HEK293 (cell line): ENCODE measurements at regions not wholly inside any gene's neighbourhood (a gene's known extent, or its start where the extent isn't known, plus 50 kb on each side); places are given as distances from the start of the nearest gene placed in this dataset.
"Not testable (repeated sequence)": the region's sequence is repeated elsewhere in the genome, so short reads cannot be mapped to it uniquely, and the experiment has no call there.

ENCODE experiments used
- CTCF ChIA-PET: fragments of 350-600 bp; formaldehyde crosslinking; extraction: SDS; loops from one replicate; lab custom pipeline; 2021; ENCODE audit warnings: antibody characterized with exemption; lab: Yijun Ruan, JAX
- POLR2A ChIA-PET: fragments of 300-600 bp; formaldehyde crosslinking; extraction: SDS; loops from one replicate; lab custom pipeline; 2020; ENCODE audit warnings: antibody characterized with exemption, inconsistent platforms; lab: Yijun Ruan, JAX
- H3K27ac ChIP-seq: fragments of 200-500 bp; sonication (Bioruptor generic); 2 replicates; pipeline ENCODE4 v1.5.1; 2014; ENCODE audit warnings: low read depth, low read length, control low read depth, inconsistent platforms; ENCODE audit errors: extremely low read depth
- H3K36me3 ChIP-seq, 2 experiments: fragments of 200-500 bp in 1 of 2; sonication (Bioruptor generic) in 1 of 2; 1 replicate in 1 of 2; 2 replicates in 1 of 2; pipeline ENCODE4 v1.5.1; 2014 to 2017; ENCODE audit warnings: inconsistent platforms in 2 of 2, low read length in 2 of 2; ENCODE audit not compliant: control insufficient read depth in 2 of 2, insufficient read depth in 1 of 2
- H3K4me1 ChIP-seq: fragments of 200-500 bp; sonication (Bioruptor generic); 2 replicates; pipeline ENCODE4 v1.5.1; 2014; ENCODE audit warnings: mild to moderate bottlenecking, low read length, inconsistent platforms; ENCODE audit not compliant: control insufficient read depth, insufficient read depth
- H3K4me3 ChIP-seq: 2 replicates; pipeline ENCODE4 v1.5.1; 2011; ENCODE audit warnings: low read depth, mild to moderate bottlenecking, control low read depth, low read length, moderate library complexity
- H3K9me3 ChIP-seq: fragments of 200-500 bp; sonication (Bioruptor generic); 2 replicates; pipeline ENCODE4 v1.5.1; 2014; ENCODE audit warnings: low read depth, low read length, inconsistent platforms; ENCODE audit not compliant: control insufficient read depth, insufficient read depth
- ATF2 ChIP-seq: fragments of 450-650 bp; formaldehyde crosslinking; IDR thresholded peaks from 2 replicates; pipeline ENCODE4 v1.5.1; 2016; ENCODE audit warnings: missing biosample characterization, missing genetic modification characterization, low read depth
- KLF7 ChIP-seq: fragments of 450-650 bp; formaldehyde crosslinking; IDR thresholded peaks from 2 replicates; pipeline ENCODE4 v1.5.1; 2016; ENCODE audit warnings: missing biosample characterization, missing genetic modification characterization, borderline replicate concordance
- MYNN ChIP-seq: fragments of 450-650 bp; formaldehyde crosslinking; IDR thresholded peaks from 2 replicates; pipeline ENCODE4 v1.5.1; 2016; ENCODE audit warnings: missing biosample characterization, missing genetic modification characterization, borderline replicate concordance
- MZF1 ChIP-seq: fragments of 450-650 bp; formaldehyde crosslinking; IDR thresholded peaks from 2 replicates; pipeline ENCODE4 v1.5.1; 2017; ENCODE audit warnings: missing biosample characterization, missing genetic modification characterization, borderline replicate concordance
- OSR2 ChIP-seq: fragments of 450-650 bp; formaldehyde crosslinking; IDR thresholded peaks from 2 replicates; pipeline ENCODE4 v1.5.1; 2016; ENCODE audit warnings: missing biosample characterization, missing genetic modification characterization
- OVOL3 ChIP-seq: fragments of 450-650 bp; formaldehyde crosslinking; IDR thresholded peaks from 2 replicates; pipeline ENCODE4 v1.5.1; 2016; ENCODE audit warnings: missing biosample characterization, missing genetic modification characterization
- PRDM1 ChIP-seq: fragments of 450-650 bp; formaldehyde crosslinking; IDR thresholded peaks from 2 replicates; pipeline ENCODE4; 2016; ENCODE audit warnings: missing biosample characterization, missing genetic modification characterization
- REPIN1 ChIP-seq: fragments of 450-650 bp; formaldehyde crosslinking; IDR thresholded peaks from 2 replicates; pipeline ENCODE4 v1.5.1; 2017; ENCODE audit warnings: missing biosample characterization, missing genetic modification characterization, low read depth
- ZBTB17 ChIP-seq: fragments of 450-650 bp; formaldehyde crosslinking; IDR thresholded peaks from 2 replicates; pipeline ENCODE4 v1.5.1; 2016; ENCODE audit warnings: missing biosample characterization, missing genetic modification characterization
- ZIC2 ChIP-seq: fragments of 450-650 bp; formaldehyde crosslinking; IDR thresholded peaks from 2 replicates; pipeline ENCODE4 v1.5.1; 2016; ENCODE audit warnings: missing biosample characterization, missing genetic modification characterization
- ZNF112 ChIP-seq: fragments of 450-650 bp; formaldehyde crosslinking; IDR thresholded peaks from 2 replicates; pipeline ENCODE4 v1.5.0; 2017; ENCODE audit warnings: missing biosample characterization, missing genetic modification characterization
- ZNF133 ChIP-seq: fragments of 450-650 bp; formaldehyde crosslinking; IDR thresholded peaks from 2 replicates; pipeline ENCODE4 v1.5.1; 2016; ENCODE audit warnings: missing biosample characterization, missing genetic modification characterization
- ZNF148 ChIP-seq: fragments of 450-650 bp; formaldehyde crosslinking; IDR thresholded peaks from 2 replicates; pipeline ENCODE4 v1.5.0; 2017; ENCODE audit warnings: missing biosample characterization, missing genetic modification characterization, borderline replicate concordance
- ZNF16 ChIP-seq: fragments of 450-650 bp; formaldehyde crosslinking; IDR thresholded peaks from 2 replicates; pipeline ENCODE4 v1.5.1; 2016; ENCODE audit warnings: low read depth, missing biosample characterization, missing genetic modification characterization
- ZNF211 ChIP-seq: fragments of 450-650 bp; formaldehyde crosslinking; IDR thresholded peaks from 2 replicates; pipeline ENCODE4 v1.5.1; 2016; ENCODE audit warnings: low read depth, missing biosample characterization, missing genetic modification characterization
- ZNF366 ChIP-seq: fragments of 450-650 bp; formaldehyde crosslinking; conservative IDR thresholded peaks from 2 replicates; pipeline ENCODE4 v1.5.1; 2016; ENCODE audit warnings: missing biosample characterization, missing genetic modification characterization
- ZNF473 ChIP-seq: fragments of 450-650 bp; formaldehyde crosslinking; IDR thresholded peaks from 2 replicates; pipeline ENCODE4 v1.5.1; 2017; ENCODE audit warnings: missing biosample characterization, missing genetic modification characterization
- ZNF488 ChIP-seq: fragments of 450-650 bp; formaldehyde crosslinking; IDR thresholded peaks from 2 replicates; pipeline ENCODE4 v1.5.1; 2016; ENCODE audit warnings: missing biosample characterization, missing genetic modification characterization
- ZNF518A ChIP-seq: fragments of 450-650 bp; formaldehyde crosslinking; conservative IDR thresholded peaks from 2 replicates; pipeline ENCODE4 v1.5.1; 2016; ENCODE audit warnings: low read depth, missing biosample characterization, missing genetic modification characterization
- ZNF626 ChIP-seq: fragments of 450-650 bp; sonication (Bioruptor Pico); formaldehyde crosslinking; IDR thresholded peaks from 2 replicates; pipeline ENCODE4 v1.5.1; 2018; ENCODE audit warnings: missing biosample characterization, missing genetic modification characterization, inconsistent platforms
- ZNF660 ChIP-seq: fragments of 450-650 bp; IDR thresholded peaks from 2 replicates; pipeline ENCODE4 v1.5.1; 2018; ENCODE audit warnings: missing biosample characterization, mild to moderate bottlenecking, missing genetic modification characterization
- ZNF791 ChIP-seq: fragments of 450-650 bp; formaldehyde crosslinking; IDR thresholded peaks from 2 replicates; pipeline ENCODE4 v1.5.1; 2016; ENCODE audit warnings: missing biosample characterization, missing genetic modification characterization

DNA sequence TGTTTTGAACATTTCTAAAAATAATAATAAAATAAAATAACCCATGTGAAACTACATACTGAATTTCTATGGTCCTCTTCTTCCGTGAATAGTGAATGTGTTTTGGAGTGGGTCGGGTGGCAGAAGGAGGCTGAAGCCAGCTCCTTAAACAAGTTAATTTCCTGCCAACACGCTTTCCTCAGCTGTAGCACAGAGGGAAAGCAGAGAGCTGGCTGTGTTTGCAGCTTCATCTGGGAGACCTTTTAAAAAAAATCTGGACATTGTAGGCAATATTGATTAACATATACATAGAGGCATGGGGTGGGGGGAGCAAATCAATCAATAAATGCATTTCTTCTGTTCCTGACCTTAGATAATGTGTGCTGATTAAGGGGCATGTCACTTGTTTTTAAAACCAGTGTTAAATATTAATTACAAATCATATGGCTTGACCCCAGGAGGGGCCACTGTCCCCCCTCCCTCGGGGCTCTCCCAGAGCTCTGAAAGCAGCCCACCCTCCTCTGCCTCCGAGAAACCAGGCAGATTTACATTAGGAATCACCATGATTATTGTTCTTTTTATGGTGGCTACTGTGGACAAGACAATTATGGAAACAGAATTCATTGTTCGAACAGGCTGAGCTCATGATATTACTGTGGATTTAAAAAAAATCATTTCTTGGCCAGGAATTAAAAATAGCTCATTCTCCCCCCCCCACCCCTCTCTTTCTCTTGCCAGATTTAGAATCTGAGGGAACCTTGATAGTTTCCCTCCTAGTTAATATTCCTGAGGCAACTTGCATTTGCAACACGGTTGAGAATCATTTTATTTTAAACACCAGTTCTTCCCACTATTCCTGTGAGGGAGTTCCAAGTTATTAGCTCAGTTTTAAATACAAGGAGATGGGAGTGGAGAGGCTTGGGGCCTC lies 100.5 kb upstream of the CARD11 start (continued):
- TF ChIP-seq ZNF148 (tag by site-specific recombination) (no peak), ZNF791 (tag by site-specific recombination) (no peak), KLF7 (tag by site-specific recombination) (no peak), ZBTB17 (tag by site-specific recombination) (no peak), ZNF133 (tag by site-specific recombination) (no peak), ZIC2 (tag by site-specific recombination) (no peak), ZNF626 (tag by site-specific recombination) (no peak), OVOL3 (no peak), ZNF112 (tag by site-specific recombination) (no peak)
- TF ChIP-seq, all 188 proteins: peak for 0

DNA sequence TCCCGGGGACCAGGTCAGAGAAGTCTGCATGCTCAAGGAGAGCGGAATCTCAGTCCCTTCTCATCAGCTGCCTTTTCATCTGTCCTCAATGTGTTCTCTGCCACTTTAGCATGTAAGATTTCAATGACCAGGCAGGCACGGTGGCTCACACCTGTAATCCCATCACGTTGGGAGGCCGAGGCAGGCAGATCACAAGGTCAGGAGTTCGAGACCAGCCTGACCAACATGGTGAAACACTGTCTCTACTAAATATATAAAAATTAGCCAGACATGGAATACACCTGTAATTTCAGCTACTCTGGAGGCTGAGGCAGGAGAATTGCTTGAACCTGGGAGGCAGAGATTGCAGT lies 101.1 kb upstream of the CARD11 start:
- H3K9me3 ChIP-seq, H3K36me3 ChIP-seq, H3K27ac ChIP-seq, POLR2A ChIA-PET, H3K4me1 ChIP-seq, H3K4me3 ChIP-seq: not testable (repeated sequence)
- CTCF ChIA-PET = interaction anchor here (1.7 to 3.5 kb wide), 2 partner anchors 10 to 80 kb away, joined by 7 to 26 read pairs; no protein-coding TSS in a partner anchor

DNA sequence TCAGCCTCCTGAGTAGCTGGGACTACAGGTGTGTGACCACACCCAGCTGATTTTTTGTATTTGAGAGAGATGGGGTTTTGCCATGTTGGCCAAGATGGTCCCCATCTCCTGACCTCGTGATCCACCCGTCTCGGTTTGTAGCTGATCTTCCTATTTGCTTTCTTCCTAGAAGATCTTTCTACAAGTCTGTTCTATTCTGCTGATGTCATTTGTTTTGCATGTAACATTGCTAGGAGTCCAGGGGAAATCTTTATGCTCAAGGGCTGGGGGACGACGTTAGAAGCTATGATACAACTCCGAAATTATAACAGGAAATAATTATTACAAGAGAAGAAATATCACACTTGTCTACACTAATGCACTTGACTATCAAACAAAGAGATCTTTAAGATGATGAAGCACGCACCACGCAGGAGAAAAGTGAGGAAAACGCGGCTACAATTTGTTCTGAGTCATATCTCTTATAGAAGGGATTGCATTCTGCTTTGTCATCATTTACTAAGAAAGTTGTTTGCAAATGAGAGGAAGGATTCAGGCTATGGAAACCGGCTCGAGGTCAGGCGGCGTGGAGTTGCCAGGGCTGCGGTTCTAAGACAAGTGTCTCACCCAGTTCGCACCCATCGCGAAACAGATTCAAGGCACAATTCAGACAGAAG lies 103.0 kb upstream of the CARD11 start:
- Histone ChIP-seq H3K4me1 (no peaks in the 10 kb centered on the region), H3K9me3 (no peaks in the 10 kb centered on the region), H3K27ac (no peak overlapping the region), H3K36me3 (no peaks in the 10 kb centered on the region), H3K4me3 (no peak overlapping the region)
- ChIA-PET CTCF (interaction anchor here (1.7 to 3.5 kb wide), 2 partner anchors 8 to 82 kb away, joined by 7 to 26 read pairs; no protein-coding TSS in a partner anchor), POLR2A (no interaction called here)
- TF ChIP-seq ZNF16 (no peak), MZF1 (tag by site-specific recombination) (no peak), OSR2 (tag by site-specific recombination) (no peak), PRDM1 (tag by site-specific recombination) (0 out of 2 replicates have a peak, but pooled peaks have one; percentile 30), ZNF366 (tag by site-specific recombination) (no peak), ATF2 (tag by site-specific recombination) (no peak), ZNF518A (tag by site-specific recombination) (no peak), REPIN1 (tag by site-specific recombination) (no peak), ZNF660 (tag by site-specific recombination) (0 out of 2 replicates have a peak, but pooled peaks have one; percentile 35), ZNF488 (tag by site-specific recombination) (no peak), ZNF211 (tag by site-specific recombination) (no peak), ZNF473 (tag by site-specific recombination) (no peak), MYNN (tag by site-specific recombination) (no peak)
